LHCN-M2 (cell line): ENCODE measurements at regions not wholly inside any gene's neighbourhood (a gene's known extent, or its start where the extent isn't known, plus 50 kb on each side); places are given as distances from the start of the nearest gene placed in this dataset.

Experiments used
- DNase-seq: peaks from one replicate; pipeline ENCODE4 v3.0.0-alpha.2; 2012; ENCODE audit warnings: low read depth

DNA sequence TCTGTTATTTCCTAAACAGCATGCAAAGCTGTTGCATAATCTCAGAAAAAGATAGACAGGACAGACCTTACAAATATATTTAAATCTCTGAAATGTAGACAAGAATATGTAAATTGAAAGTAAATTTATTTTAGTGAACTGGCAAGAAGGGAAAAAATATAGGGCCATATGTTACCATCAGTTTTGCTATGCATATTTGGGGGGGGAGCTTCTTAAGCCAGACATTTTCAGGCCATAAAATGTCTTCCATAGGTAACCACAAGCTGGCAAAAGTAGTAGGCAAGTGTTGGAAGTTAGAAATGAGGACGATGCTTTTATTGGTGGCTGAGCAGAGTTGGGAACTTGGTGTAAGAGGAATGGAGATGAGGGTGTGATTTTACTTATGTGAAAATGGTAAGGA, 272.0 kb upstream of the CXXC4 start:
- no peak for DNase-seq

DNA sequence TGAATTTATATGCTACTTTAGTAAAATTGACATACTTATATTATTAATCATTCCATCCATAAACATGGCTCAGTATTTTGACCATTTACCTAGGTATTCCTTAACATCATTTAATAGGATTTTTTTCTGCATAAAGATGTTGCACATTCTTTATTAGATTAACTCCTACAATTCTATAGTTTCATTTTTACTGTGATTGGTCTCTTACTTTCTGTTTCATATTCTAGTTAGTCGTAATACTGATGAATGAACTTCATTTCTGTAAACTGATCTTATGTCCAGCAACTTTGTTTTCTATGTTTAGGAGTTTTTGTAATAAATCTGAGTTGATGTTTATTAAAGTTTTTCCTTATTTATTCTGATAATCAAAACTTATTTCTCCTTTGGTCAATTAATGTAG, 278.2 kb upstream of the CXXC4 start:
- no peak for DNase-seq

DNA sequence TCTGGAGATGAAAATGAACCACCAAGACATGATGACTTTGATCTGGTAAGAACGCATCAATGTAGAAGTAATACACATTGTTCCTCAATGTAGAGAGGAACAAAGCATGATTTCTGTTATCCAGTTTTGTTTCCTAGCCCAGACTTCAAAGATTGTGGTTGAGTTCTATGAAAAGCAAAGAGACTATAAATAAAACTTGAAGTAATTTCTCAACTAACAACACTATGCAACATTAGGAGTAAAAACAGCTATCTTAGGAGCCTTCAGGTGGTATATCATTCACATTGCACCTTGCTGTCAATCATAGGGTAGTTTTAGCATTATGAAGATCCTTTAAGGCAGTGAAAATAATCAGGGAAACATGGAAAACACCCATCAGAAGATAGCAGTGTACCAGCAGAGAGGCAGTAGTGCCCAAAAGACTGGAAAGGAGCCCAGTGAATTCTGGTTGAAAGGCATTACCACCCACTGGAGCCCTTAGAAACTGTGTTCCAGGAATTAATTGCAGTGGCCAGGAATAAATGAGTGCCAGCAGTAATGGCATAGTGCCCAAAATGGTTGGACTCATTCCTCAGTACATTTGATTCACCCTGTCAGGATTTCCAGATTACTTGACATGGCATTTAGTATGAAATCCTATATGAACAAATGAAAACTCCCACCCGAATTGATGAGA, 300.7 kb upstream of the CXXC4 start:
- no peak for DNase-seq

DNA sequence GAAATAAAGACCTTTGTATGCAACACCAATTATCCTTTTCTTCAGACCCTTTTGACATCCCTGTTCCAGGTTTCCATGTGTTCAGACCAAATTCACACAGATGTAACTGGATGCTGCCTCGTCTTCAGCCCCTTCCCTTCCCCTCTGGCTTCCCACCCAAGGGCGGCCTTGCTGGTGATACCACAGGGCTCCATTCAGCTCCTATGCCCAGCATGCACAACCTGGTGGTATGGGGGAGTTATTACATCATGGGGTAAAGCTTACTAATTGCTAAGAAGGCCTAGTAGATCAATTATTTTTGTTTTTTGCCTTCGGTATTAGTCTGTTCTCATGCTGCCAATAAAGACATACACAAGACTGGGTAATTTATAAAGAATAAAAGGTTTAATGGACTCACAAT, 317.0 kb upstream of the CXXC4 start:
- no peak for DNase-seq

DNA sequence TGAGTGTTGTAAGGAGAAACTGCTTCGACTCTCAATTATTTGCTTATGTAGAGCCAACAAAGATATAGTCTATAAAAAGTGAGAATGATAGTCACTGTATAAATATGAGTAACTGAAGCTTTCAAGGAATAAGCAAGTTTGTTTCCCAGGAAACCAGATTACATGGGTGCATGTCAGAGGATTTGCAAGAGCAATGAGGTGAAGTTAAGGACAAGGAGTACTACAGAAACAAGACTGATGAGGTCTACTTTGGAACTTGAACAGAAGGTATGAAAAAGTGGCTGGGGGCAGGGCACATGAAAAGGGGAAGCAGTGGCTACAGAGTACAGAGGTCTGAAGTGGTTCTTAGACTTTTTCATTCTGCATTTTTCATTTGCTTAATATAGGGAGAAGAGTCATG, 321.0 kb upstream of the CXXC4 start:
- no peak for DNase-seq

DNA sequence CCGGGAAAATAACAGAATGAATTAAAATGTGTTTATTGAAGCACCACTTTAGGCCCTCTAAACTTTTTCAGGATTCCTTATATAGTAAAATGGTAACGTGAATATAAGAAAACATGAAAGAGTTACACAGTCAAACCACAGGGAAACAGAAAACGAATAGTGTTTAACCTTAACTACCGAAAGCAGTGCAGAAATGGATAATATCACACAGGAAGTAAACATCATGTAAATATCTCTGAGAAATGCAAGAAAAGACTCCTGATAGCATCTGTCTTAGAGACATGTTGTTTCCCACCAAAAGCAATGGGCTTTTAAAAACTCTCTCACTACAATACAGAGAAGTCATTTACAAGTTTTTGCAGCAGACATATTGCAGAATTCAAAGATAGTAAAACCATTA, 323.9 kb upstream of the CXXC4 start:
- no peak for DNase-seq

DNA sequence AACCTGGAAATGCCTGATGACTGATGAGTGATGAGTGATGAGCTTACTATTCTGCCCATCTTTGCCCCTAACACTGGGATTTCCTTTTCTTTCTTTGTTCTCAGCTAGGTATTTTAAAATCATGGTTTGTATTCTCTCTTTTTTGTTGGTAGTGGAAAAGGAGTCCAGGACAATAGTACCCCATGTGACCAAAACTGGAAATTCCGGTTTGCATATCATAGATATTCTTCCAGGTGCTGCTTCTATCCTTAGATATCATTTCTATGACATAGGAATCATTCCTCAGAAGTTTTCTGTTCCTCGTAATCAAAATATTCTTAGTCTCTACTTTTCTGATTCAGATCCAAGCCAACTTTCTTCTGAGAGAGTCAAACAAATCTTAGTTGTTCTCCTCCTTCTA, 320.5 kb upstream of the TET2 start:
- DNase-seq = no peak

DNA sequence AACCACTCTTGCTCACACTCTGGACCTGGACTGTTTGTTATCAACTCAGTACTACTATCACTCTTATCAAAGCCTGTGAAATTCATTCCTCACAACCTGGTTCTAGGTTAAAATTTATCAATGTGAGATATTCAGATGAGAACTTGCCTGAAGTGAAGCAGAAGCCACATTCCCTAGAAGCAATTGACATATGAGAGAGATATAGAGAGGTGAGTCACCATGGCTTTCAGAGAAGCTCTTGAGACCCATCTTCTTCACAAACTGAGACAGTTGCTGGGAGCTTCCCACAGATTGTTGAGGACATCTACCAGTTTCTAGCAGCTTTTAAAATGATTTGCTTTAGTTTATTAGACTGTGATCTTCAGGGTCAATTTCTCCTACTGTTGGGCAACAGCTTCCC, 316.9 kb upstream of the TET2 start:
- no peak for DNase-seq

DNA sequence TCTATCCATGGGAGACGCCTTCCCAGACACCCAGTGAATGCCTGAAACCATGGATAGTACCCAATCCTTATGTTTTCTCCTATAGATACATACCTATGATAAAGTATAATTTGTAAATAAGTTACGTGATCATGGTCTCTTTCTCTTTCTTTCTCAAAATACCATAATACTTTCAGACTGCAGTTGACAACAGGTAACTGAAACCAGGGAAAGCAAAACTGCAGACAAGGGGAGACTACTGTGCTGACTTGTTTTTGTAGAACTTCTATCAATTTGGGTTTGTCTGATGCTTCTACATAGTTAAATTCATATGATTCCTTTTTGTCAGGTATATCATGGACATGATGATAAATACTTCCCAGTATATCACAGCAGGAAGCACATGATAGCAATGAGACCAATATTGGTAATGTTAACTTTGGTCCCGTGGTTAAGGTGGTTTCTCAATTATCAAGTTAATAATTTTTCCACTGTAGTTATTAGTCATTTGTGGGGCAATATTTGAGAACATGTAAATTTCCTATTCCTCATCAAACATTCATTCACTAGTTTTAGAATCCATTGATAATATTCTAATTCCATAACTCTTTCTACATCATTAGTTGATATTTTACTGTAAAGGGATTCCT, 298.0 kb upstream of the TET2 start:
- no peak for DNase-seq

DNA sequence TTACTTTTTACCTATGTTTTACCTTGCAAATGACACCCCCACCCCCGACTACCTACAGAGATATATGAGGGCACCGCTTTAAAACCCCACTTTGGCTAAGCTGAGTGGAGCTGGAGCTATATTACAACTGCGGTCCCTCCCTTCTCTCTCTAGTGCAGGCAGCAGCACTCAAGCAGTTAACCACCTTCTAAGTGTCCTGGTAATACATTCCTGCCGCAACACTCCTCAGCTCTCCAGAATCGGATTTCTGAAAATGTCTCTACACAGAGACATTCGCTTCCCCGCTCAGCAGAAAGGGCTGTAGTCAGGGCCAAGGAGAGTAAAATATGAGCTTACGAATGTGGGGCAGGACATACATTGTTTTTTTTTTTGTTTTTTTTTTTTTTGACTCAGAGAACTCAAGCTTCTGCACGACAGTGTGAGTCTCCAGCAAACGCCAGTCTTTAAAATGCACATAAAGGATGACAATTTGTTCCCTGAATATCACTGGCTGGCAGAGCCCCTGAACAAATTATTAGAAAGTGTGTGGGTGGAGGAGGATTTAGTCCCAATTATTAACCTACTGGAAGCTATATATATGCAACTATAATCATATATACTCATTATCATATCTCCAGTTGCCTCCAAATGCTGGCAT, 287.0 kb upstream of the TET2 start:
- DNase-seq = no peak

DNA sequence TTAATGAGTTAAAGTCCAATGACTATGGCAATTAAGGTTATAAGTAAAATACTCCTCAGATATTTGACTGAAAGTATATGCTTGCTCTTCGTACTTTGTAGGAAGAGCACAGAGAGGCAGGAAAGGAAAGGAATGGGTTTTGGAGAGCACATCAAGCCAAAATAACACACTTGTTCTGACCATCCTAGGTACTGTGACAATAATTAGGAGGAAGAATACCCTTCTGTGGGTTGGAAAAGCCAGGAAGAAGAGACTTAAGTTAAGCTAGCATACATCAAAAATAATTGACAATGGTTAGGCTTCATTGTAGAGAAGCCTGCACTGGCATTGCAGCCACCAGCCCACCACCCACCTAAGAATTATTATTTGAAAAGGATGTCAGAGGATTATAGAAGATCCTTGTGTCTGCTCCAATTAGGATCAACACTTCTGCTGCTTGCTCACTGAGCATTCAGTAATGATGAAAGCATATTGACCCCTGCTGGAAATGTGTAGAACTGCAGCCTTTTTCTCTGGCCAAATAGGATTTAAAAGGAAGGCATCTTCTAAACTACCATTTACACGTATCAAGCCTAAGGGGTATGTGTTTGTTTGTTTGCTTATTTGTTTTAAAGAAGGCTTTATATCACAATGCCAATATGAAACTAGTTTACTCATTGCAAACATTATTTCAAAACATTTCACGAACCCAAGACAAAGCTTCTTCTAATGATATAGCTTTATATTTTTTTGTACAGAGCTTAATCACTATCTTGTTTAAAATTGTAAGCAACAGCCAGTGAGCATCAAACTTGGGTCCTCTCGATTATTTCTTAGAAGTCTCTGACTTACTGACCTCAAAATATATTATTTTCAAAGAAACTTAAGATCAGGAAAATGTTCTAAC, 286.2 kb upstream of the TET2 start:
- DNase-seq = peak; percentile 63

DNA sequence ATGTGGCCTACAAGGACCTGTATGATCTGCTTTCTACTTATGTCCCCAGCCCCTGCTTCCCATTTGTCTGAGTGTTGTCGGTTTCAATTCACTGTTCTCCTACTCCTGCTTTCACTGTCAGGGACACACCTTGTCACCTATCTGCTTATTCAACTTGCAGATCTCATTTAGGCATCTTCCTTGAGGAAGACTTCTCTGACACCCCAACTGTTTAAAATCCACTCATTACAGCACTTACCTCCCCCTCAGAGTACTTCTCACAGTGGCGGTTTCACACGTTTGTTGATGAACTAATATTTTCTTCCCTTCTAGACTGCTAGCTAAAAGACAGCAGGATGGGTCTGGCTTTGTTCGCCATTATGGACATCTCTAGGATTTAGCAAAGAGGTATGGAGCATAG, 279.9 kb upstream of the TET2 start:
- DNase-seq = no peak

DNA sequence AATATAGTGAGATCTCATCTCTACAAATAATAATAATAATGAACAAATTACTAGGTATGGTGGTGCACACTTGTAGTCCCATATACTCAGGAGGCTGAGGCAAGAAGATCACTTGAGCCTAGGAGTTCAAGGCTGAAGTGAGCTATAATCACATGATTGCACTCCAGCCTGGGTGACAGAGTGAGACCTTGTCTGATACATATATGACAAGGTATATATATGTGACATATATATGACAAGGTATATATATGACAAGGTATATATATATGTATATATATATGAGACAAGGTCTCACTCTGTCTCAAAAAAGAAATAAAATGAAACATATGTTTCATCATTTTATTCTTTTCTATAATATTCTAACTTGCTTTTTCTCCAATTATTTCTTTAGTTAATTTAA, 278.1 kb upstream of the TET2 start:
- no peak for DNase-seq

DNA sequence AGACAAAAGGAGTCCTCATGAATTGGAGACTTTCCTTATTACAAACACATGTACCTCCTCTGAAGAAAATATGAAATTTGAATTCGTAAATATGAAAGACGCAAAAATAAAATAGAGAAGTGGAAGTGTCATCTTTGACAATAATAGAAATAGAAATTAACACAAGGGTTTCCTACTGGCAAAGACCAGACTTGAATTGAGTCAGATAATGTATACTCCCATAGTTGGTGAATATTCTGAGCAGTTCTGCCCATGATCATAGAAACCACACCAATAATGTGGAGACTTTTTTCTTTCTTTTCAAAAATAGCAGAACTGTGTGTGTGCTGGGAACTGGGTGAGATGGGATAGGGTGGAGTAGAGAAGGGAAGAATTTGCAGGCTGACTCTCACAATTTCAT, 277.7 kb upstream of the TET2 start:
- no peak for DNase-seq

DNA sequence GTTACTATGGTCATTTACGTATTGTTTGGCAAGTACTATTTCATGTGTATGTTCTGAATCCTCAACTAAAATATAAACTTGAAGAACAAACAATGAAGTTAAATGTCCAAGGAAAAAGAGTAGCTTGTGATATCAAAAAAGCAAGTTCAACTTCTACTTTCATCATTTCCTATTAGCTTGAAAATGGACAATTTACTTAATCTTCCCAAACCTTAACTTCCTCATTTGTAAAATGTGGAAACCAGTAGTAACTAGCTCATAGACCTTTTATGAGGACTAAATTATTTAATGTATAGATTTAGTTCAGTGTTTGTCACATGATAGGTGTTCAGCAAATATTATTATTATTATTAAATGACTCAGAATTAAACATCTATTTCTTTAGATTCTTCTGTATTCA, 276.8 kb upstream of the TET2 start:
- no peak for DNase-seq

DNA sequence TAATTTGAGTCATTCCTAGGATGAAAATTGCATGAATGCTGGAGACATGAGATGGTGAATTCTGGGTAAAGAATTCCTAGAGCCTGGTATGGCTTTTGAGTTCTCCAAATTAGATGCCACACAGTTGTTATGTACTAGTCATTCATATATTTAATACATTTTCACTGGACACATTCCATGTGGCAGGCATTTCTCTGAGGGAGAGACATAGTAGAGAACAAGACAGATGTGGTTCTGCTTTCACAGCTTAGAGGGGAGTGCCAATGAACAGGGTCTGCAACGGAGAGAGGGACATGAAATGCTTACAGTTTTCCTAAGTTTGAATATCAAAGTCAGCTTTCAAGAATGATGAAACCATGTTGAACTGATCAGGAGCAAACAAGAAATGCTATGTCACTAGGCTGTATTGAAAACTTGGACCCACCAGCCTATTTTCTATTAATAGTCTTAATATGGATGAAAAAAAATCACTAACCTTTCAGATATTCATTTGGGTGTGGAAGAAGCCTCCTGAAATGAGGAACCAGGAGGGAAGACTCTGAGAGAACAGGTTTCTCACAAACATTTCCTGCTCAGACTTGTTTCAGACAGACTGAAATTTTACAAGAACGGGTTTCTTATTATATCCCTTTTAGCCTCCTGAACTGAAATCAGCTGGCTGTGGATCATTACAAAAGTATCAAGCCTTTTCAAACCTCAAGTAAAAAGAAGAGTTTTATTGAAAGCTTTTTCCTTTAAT, 276.0 kb upstream of the TET2 start:
- no peak for DNase-seq

DNA sequence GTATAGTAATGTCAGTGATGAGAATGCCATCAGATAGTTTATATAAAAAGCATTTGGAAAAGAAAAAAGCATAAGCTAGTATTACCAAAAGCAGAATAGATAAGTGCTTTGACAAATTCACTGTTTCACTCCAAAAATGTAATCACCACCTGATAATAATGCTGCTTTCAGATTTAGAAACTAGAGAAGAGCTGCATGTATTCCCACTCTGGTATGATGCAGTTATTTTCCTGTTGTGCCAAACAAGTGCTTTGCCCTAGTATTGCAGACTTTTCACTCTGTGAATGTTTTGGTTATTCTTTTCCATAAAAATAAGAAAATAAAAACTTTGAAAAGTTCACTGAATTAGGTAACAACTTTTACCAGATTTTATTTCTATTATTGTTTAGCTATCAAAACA, 267.7 kb upstream of the TET2 start:
- no peak for DNase-seq

DNA sequence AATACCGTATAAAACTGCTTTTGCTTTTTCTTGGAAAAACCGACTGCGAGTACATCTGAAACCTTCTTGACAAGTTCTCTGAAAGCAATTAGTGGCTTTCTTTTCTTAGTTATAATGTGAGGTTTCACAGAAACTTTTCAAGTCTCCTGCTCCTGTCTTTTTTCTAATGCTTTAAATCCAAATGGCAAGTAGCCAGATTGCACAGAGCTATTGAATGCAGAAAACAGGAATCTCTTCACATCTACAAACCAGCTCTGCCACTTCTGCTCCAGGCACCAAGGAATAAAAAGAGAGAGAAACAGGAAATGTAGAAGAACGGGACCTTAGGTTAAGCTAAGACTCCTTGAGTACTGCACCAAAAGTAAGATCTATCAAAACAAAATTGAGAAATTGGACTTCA, 267.3 kb upstream of the TET2 start:
- no peak for DNase-seq

DNA sequence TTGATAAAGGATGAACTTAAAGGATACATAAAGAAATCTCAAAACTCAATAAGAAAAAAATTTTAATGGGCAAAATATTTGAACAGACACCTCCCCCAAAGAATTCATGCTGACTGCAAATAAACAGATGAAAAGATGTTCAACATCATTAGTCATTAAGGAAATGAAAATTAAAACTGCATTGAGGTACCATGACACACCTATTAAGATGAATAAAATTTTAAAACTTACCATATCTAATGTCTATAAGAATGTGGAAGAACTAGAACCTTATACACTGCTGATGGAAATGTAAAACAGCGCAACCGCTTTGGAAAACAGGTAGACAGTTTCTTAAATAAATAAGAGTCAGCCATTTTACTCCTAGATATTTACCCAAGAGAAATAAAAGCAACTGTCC, 266.8 kb upstream of the TET2 start:
- no peak for DNase-seq

DNA sequence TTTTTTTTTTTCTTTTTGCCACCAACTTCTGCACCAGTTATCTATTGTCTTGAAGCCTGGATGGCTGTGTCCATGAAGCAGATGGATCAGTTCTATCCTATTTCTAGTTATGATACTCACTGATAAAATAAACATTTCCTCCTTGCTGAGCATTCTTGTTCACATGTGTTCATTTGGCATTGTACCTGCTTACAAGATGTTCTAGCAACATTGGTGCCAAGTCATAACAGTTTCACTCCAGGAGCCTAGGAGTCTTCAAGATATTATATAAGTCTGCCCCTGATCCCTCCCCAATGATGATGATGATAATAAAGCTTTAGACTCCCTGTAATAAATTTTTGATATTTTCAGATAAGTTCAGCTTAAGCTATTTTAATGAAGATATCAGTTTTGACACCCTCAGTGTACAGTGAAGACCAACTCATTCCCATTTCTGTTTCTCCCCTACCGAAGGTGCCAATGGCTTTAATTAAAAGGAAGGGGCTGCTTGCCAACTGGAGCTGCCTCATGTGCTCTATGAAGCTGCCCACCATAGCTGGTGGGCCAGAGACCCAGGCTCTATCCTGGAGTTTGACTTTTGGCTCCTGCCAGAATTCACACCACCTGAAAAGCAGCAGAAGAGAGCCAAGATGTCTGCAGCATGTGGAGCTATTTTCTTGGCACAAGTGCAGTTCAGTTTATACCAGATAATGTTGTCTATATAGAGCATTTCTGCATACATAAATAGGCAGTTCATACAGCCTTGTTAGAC, 265.4 kb upstream of the TET2 start:
- no peak for DNase-seq
